ENCODE measurements at regions not wholly inside any gene's neighbourhood (a gene's known extent, or its start where the extent isn't known, plus 50 kb on each side); places are given as distances from the start of the nearest gene placed in this dataset.

- H3K27ac ChIP-seq (ENCODE audit: insufficient read depth, low read length) = no peak overlapping the region
- H2AFZ ChIP-seq (ENCODE audit: low read length) = no peak overlapping the region
- no peaks in the 10 kb centered on the region for H3K27me3 ChIP-seq (ENCODE audit: control insufficient read depth, insufficient read depth, low read length)
- no peak for TF ChIP-seq EZH2 (IDR thresholded peaks at IDR 0.05; ENCODE audit: low read length, missing control alignments)
- no peak overlapping the region for H3K4me3 ChIP-seq (replicated peaks in 1 of 4; ENCODE audit: control extremely low read depth in 1 of 4, insufficient read depth in 1 of 4, low read depth in 3 of 4, low read length in 4 of 4)
- no peaks in the 10 kb centered on the region for H4K20me1 ChIP-seq (ENCODE audit: control insufficient read depth, extremely low read depth, insufficient read depth, low read length)
- no peak overlapping the region for H3K4me2 ChIP-seq (ENCODE audit: extremely low read depth, insufficient read depth, low read length)
- H3K36me3 ChIP-seq (ENCODE audit: control insufficient read depth, insufficient read depth, low read length) = no peaks in the 10 kb centered on the region
- no peaks in the 10 kb centered on the region for H3K4me1 ChIP-seq (ENCODE audit: control insufficient read depth, extremely low read depth, insufficient read depth, low read length)
- H3K79me2 ChIP-seq (ENCODE audit: control insufficient read depth, insufficient read depth, low read length) = no peaks in the 10 kb centered on the region
- no peak overlapping the region for H3K9ac ChIP-seq (ENCODE audit: insufficient read depth, low read length)
- no peak for DNase-seq (ENCODE audit: low read depth in 2 of 2)
- no peaks in the 10 kb centered on the region for H3K9me3 ChIP-seq (ENCODE audit: control insufficient read depth, insufficient read depth, low read depth, low read length)
These were observed 1482.4 kb upstream of the PABPC4L start for GRCh38 chr4:135684001-135684400.

- H3K4me2 ChIP-seq (ENCODE audit: extremely low read depth, insufficient read depth, low read length) = no peak overlapping the region
- TF ChIP-seq EZH2 (IDR thresholded peaks at IDR 0.05; ENCODE audit: low read length, missing control alignments) (no peak), CTCF (conservative IDR thresholded peaks at IDR 0.05 in 1 of 2, IDR thresholded peaks at IDR 0.05 in 1 of 2; ENCODE audit: low read depth in 1 of 2, low read length in 2 of 2) (no peak)
- no peaks in the 10 kb centered on the region for H3K27me3 ChIP-seq (ENCODE audit: control insufficient read depth, insufficient read depth, low read length)
- H3K36me3 ChIP-seq (ENCODE audit: control insufficient read depth, insufficient read depth, low read length) = no peaks in the 10 kb centered on the region
- H2AFZ ChIP-seq (ENCODE audit: low read length) = no peak overlapping the region
- no peak overlapping the region for H3K27ac ChIP-seq (ENCODE audit: insufficient read depth, low read length)
- no peak overlapping the region for H3K9ac ChIP-seq (ENCODE audit: insufficient read depth, low read length)
- H3K4me3 ChIP-seq (replicated peaks in 1 of 4; ENCODE audit: control extremely low read depth in 1 of 4, insufficient read depth in 1 of 4, low read depth in 3 of 4, low read length in 4 of 4) = no peak overlapping the region
- H3K9me3 ChIP-seq (ENCODE audit: control insufficient read depth, insufficient read depth, low read depth, low read length) = no peaks in the 10 kb centered on the region
- no peak for DNase-seq (ENCODE audit: low read depth in 2 of 2)
- H3K4me1 ChIP-seq (ENCODE audit: control insufficient read depth, extremely low read depth, insufficient read depth, low read length) = no peaks in the 10 kb centered on the region
- no peaks in the 10 kb centered on the region for H3K79me2 ChIP-seq (ENCODE audit: control insufficient read depth, insufficient read depth, low read length)
- no peaks in the 10 kb centered on the region for H4K20me1 ChIP-seq (ENCODE audit: control insufficient read depth, extremely low read depth, insufficient read depth, low read length)
These were observed 1470.6 kb upstream of the PABPC4L start for GRCh38 chr4:135672202-135672601.

GRCh38 chr4:135670548-135670947, 1469.0 kb upstream of the PABPC4L start:
- Histone ChIP-seq H3K4me2 (ENCODE audit: extremely low read depth, insufficient read depth, low read length) (no peak overlapping the region), H3K4me3 (replicated peaks in 1 of 4; ENCODE audit: control extremely low read depth in 1 of 4, insufficient read depth in 1 of 4, low read depth in 3 of 4, low read length in 4 of 4) (no peak overlapping the region), H3K27ac (ENCODE audit: insufficient read depth, low read length) (no peak overlapping the region), H3K36me3 (ENCODE audit: control insufficient read depth, insufficient read depth, low read length) (no peaks in the 10 kb centered on the region), H3K9ac (ENCODE audit: insufficient read depth, low read length) (no peak overlapping the region), H3K79me2 (ENCODE audit: control insufficient read depth, insufficient read depth, low read length) (no peaks in the 10 kb centered on the region), H3K27me3 (ENCODE audit: control insufficient read depth, insufficient read depth, low read length) (no peaks in the 10 kb centered on the region), H3K9me3 (ENCODE audit: control insufficient read depth, insufficient read depth, low read depth, low read length) (no peaks in the 10 kb centered on the region), H4K20me1 (ENCODE audit: control insufficient read depth, extremely low read depth, insufficient read depth, low read length) (no peaks in the 10 kb centered on the region), H2AFZ (ENCODE audit: low read length) (no peak overlapping the region), H3K4me1 (ENCODE audit: control insufficient read depth, extremely low read depth, insufficient read depth, low read length) (no peaks in the 10 kb centered on the region)
- TF ChIP-seq CTCF (conservative IDR thresholded peaks at IDR 0.05 in 1 of 2, IDR thresholded peaks at IDR 0.05 in 1 of 2; ENCODE audit: low read depth in 1 of 2, low read length in 2 of 2) (no peak), EZH2 (IDR thresholded peaks at IDR 0.05; ENCODE audit: low read length, missing control alignments) (no peak)
- DNase-seq (ENCODE audit: low read depth in 2 of 2) = no peak

All from fibroblast of lung (primary cell).